Adrenal gland (tissue), 9 donors: ENCODE measurements at regions not wholly inside any gene's neighbourhood (a gene's known extent, or its start where the extent isn't known, plus 50 kb on each side); places are given as distances from the start of the nearest gene placed in this dataset.
A peak's percentile ranks its signal among the peaks of the same experiment; 100 is the strongest.

Source experiments
- DNase-seq, 7 donors: peaks; one replicate each; pipeline ENCODE4 v3.0.0-alpha.2; 2019 to 2020
- H3K27ac ChIP-seq, 5 donors: fragments of 200-600 bp; sonication (generic) in 4 of 5; 1 replicate in 3 of 5; 2 replicates in 2 of 5; pipeline versions ENCODE4 v1.5.1 to v1.8.0; 2016 to 2020; ENCODE audit warnings: mild to moderate bottlenecking in 1 of 5
- H3K27me3 ChIP-seq: fragments of 200-600 bp; 2 replicates; pipeline ENCODE4 v1.8.0; 2021
- H3K36me3 ChIP-seq, 2 donors: fragments of 200-600 bp; replicated peaks in 1 of 2; 1 replicate in 1 of 2; 2 replicates in 1 of 2; pipeline versions ENCODE4 v1.5.1 to v1.8.0; 2018 to 2022
- H3K4me1 ChIP-seq, 2 donors: fragments of 200-600 bp; replicated peaks in 1 of 2; 1 replicate in 1 of 2; 2 replicates in 1 of 2; pipeline versions ENCODE4 v1.5.1 to v1.8.0; 2018 to 2021
- H3K4me3 ChIP-seq, 4 donors: fragments of 200-600 bp; sonication (generic) in 3 of 4; one replicate each; pipeline ENCODE4 v1.5.1; 2016 to 2018
- H3K9me3 ChIP-seq, 3 donors: fragments of 200-600 bp; sonication (generic) in 1 of 3; replicated peaks in 1 of 3; 1 replicate in 2 of 3; 2 replicates in 1 of 3; pipeline versions ENCODE4 v1.5.1 to v1.8.0; 2016 to 2021
- POLR2A ChIP-seq, 2 donors: fragments of 450-650 bp; IDR thresholded peaks; one replicate each; pipeline ENCODE4 v1.6.1; 2017; ENCODE audit warnings: antibody characterized with exemption in 2 of 2, mild to moderate bottlenecking in 2 of 2, moderate library complexity in 1 of 2
- WGBS, 4 donors: extraction: QIAGEN DNeasy Blood & Tissue Kit in 2 of 4; methylation state at CpG; one replicate each; pipeline versions ENCODE4 v1.1.5 to v1.1.7; 2013 to 2017; 5-methylcytosine and 5-hydroxymethylcytosine counted together
- intact Hi-C, 2 donors: fragments of 100-400 bp; cut with DNase I; formaldehyde crosslinking; loops; one replicate each; pipeline versions ENCODE4 v1.14.1 to v1.15.0; 2022 to 2023
- TF ChIP-seq, protein P1 (sequence below), 6 experiments: fragments of 450-650 bp in 4 of 6; fragments of 200-600 bp in 2 of 6; sonication (generic) in 1 of 6; IDR thresholded peaks; 1 replicate in 5 of 6; 2 replicates in 1 of 6; pipeline versions ENCODE4 v1.5.1 to v1.8.0; 2016 to 2021; ENCODE audit warnings: antibody characterized with exemption in 6 of 6, mild to moderate bottlenecking in 2 of 6, moderate library complexity in 1 of 6
- donor health status: healthy with polysubstance abuse.
- donor health status: Bipolar disorder and iron deficiency.
- donor health status: DM: yes; HTN: yes; CAD: no.
- donor health status: DM: no; HTN: no; CAD: no.
- donor health status: DM: no; HTN: no; CAD: no.

DNA sequence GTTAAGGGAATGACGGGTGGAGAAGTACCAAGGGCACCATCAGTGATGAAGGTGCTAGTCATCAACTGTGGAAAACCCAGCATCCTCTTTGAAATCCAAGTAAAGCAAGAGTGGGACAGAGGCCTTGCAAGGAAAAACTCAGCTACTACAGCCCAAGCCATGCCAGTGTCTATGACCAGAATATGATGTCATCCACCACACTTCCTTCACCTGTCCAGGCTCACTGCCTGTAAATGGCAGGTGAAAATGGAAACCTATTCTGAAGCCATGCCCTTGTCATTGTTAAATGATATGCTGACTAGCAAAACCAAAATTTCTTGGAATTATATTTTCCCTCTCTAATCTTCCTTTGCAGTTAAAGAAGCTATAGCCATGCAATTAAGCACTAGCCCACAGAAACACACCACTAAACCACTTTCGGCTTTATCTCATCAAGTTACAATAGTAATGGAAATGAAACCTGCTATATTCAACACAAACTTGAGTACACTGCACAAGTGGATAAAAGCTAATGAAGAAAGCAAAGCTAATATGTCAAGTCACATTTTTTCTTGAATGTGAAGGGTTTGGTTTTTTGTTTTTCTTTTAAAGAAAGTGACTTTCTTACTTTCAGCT lies 96.3 kb upstream of the RALGPS2 start:
- no peak for DNase-seq
- Histone ChIP-seq H3K36me3 (no peaks in the 10 kb centered on the region), H3K27ac (no peak overlapping the region), H3K9me3 (no peaks in the 10 kb centered on the region), H3K27me3 (no peaks in the 10 kb centered on the region), H3K4me1 (no peaks in the 10 kb centered on the region), H3K4me3 (no peak overlapping the region)
- intact Hi-C loops = no loop called here
- WGBS, 4 donors = 91 to 97% (median 95%) methylated on average over 2 of the region's 2 CpGs
- TF ChIP-seq, protein P1, sequence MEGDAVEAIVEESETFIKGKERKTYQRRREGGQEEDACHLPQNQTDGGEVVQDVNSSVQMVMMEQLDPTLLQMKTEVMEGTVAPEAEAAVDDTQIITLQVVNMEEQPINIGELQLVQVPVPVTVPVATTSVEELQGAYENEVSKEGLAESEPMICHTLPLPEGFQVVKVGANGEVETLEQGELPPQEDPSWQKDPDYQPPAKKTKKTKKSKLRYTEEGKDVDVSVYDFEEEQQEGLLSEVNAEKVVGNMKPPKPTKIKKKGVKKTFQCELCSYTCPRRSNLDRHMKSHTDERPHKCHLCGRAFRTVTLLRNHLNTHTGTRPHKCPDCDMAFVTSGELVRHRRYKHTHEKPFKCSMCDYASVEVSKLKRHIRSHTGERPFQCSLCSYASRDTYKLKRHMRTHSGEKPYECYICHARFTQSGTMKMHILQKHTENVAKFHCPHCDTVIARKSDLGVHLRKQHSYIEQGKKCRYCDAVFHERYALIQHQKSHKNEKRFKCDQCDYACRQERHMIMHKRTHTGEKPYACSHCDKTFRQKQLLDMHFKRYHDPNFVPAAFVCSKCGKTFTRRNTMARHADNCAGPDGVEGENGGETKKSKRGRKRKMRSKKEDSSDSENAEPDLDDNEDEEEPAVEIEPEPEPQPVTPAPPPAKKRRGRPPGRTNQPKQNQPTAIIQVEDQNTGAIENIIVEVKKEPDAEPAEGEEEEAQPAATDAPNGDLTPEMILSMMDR (IDR thresholded peaks at IDR 0.05) = no peak

DNA sequence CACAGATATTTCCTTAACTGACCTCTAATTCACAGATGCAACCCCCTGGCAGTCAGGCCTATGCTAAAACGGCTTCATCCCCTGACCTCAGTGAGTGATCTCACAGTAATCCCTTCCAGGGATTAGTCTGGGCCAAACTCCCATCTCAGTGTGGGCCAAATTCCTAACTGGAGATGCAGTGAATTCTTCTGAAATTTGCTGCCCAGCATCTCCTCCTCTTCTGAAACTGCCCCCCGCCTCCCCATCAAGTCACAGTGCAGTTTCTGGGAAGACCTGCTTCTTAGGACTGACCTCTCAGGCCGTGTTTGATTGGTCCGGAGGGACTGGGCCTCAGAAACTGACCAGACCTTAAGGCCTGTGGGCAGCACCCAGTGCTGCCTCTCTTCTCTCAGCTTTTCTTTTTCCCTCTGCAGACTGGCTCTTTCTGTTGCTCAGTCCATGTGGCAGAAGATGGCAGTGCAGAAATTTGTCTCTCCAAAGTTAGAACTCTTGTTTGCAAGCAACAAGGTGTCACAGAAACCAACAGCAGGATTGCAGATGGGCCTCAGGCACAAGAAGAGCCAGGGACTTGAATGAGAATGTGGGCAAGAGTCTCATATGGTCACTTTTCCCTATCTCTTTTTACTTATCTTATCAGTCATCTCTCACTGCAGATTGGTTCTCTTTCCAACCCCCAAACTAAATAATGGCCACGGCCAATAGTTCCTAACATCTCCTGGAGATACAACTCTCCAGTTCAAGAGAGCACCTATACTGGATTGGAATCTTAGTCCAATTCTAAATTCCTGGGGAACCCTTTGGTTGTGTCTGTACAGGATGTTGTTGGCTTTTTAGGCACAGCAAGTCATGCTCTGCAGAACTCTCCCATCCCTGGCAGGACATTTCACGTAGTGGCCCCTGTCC lies 95.5 kb upstream of the RALGPS2 start:
- intact Hi-C loops = no loop called here

DNA sequence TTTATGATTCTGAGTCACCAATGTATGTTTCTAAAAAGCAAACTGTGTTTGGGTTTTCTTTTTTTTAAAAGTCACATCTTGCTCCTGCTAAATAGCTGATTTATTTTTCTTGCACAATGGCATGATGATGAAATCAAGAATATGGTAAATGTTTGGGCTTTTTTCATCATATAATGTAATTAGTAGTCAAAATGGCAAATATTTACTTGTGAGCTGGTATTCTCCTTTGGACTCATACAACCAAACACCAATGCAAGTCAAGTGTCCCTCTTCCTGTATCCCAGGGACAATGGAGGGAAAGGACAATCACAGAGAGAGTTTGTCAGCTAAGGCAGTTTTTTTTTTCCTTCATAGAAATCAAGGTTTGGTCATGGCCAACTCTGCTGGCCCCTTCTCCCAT lies 94.6 kb upstream of the RALGPS2 start:
- no peak overlapping the region for H3K4me3 ChIP-seq
- no peaks in the 10 kb centered on the region for H3K9me3 ChIP-seq
- no peak overlapping the region for H3K27ac ChIP-seq
- TF ChIP-seq, protein P1 (IDR thresholded peaks at IDR 0.05) = no peak
- no peak for TF ChIP-seq POLR2A (IDR thresholded peaks at IDR 0.05)
- no peaks in the 10 kb centered on the region for H3K4me1 ChIP-seq
- intact Hi-C loops = no loop called here
- H3K27me3 ChIP-seq = no peaks in the 10 kb centered on the region
- no peaks in the 10 kb centered on the region for H3K36me3 ChIP-seq
- no peak for DNase-seq

More for the DNA sequence above, 95.5 kb upstream of the RALGPS2 start:
- Histone ChIP-seq H3K9me3 (no peaks in the 10 kb centered on the region), H3K27me3 (no peaks in the 10 kb centered on the region), H3K4me1 (no peaks in the 10 kb centered on the region), H3K4me3 (no peak overlapping the region), H3K27ac (no peak overlapping the region), H3K36me3 (no peaks in the 10 kb centered on the region)
- TF ChIP-seq, protein P1 (IDR thresholded peaks at IDR 0.05) = no peak
- no peak for DNase-seq
- WGBS, 4 donors = 75 to 88% (median 82%) methylated on average over 5 to 6 of the region's 6 CpGs

DNA sequence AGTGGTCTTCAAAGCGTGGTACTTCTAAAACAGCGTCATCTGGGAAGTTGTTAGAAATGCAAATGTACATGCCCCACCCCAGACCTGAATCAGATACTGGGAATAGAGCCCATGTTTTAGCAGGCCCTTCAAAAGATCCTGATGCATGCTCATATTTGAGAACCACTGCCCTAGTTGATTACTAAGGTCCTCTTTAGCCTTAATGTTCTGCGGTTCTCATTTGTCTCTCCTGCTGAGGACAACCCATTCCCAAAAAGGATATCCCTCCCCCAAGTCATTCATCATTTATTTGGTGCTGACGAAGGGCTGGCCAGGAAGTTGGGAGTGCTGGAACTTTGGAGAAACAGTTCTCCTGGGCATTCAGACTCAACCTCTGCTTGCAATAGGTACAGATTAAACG lies 92.4 kb upstream of the RALGPS2 start:
- 66 to 72% (median 69%) methylated on average over 5 of the region's 5 CpGs for WGBS, 4 donors
- intact Hi-C loops = no loop called here
- Histone ChIP-seq H3K36me3 (no peaks in the 10 kb centered on the region), H3K4me3 (no peak overlapping the region), H3K9me3 (no peaks in the 10 kb centered on the region), H3K4me1 (no peaks in the 10 kb centered on the region), H3K27me3 (no peaks in the 10 kb centered on the region), H3K27ac (peak overlapping the region in 1 of 5 donors; percentile 34)
- DNase-seq = no peak
- TF ChIP-seq POLR2A (IDR thresholded peaks at IDR 0.05) = no peak
- TF ChIP-seq, protein P1 (IDR thresholded peaks at IDR 0.05) = no peak
